Prostate gland (tissue), 2 donors: ENCODE measurements at regions not wholly inside any gene's neighbourhood (a gene's known extent, or its start where the extent isn't known, plus 50 kb on each side); places are given as distances from the start of the nearest gene placed in this dataset.
"Not testable (repeated sequence)": the region's sequence is repeated elsewhere in the genome, so short reads cannot be mapped to it uniquely, and the experiment has no call there.

ENCODE experiments used
- DNase-seq: peaks from one replicate; pipeline ENCODE4 v3.0.0-alpha.2; 2019; ENCODE audit warnings: low spot score
- H3K27ac ChIP-seq, 2 donors: fragments of 200-600 bp; sonication (generic); 2 replicates each; pipeline ENCODE4 v1.5.1; 2017 to 2019
- H3K27me3 ChIP-seq: fragments of 200-600 bp; sonication (generic); replicated peaks from 2 replicates; pipeline ENCODE4 v1.5.1; 2019; ENCODE audit not compliant: insufficient read depth
- H3K36me3 ChIP-seq, 2 donors: fragments of 200-600 bp; sonication (generic); 1 replicate in 1 of 2; 2 replicates in 1 of 2; pipeline versions ENCODE4 v1.5.1 to v1.8.1; 2017 to 2019
- H3K4me1 ChIP-seq: fragments of 200-600 bp; sonication (generic); replicated peaks from 2 replicates; pipeline ENCODE4 v1.5.1; 2019
- H3K4me3 ChIP-seq, 2 donors: fragments of 200-600 bp; sonication (generic); 2 replicates each; pipeline ENCODE4 v1.5.1; 2017 to 2019
- H3K9me3 ChIP-seq: fragments of 200-600 bp; sonication (generic); 2 replicates; pipeline ENCODE4 v1.5.1; 2017
- POLR2A ChIP-seq: fragments of 450-650 bp; IDR thresholded peaks from one replicate; pipeline ENCODE4 v1.6.1; 2016; ENCODE audit warnings: antibody characterized with exemption, mild to moderate bottlenecking
- POLR2AphosphoS5 ChIP-seq: sonication (generic); formaldehyde crosslinking; IDR thresholded peaks from one replicate; pipeline ENCODE4 v1.6.1; 2017; ENCODE audit warnings: antibody characterized with exemption
- WGBS: methylation state at CpG from one replicate; pipeline ENCODE4 v1.1.5; 2018; 5-methylcytosine and 5-hydroxymethylcytosine counted together
- intact Hi-C: fragments of 100-400 bp; cut with DNase I; formaldehyde crosslinking; loops from one replicate; pipeline ENCODE4 v1.14.2; 2022
- TF ChIP-seq, protein P1 (sequence below), 4 experiments: fragments of 200-600 bp in 2 of 4; fragments of 450-650 bp in 2 of 4; sonication (generic) in 2 of 4; IDR thresholded peaks; 1 replicate in 3 of 4; 2 replicates in 1 of 4; pipeline ENCODE4 v1.5.1; 2016 to 2019; ENCODE audit warnings: antibody characterized with exemption in 4 of 4, mild to moderate bottlenecking in 2 of 4, moderate library complexity in 2 of 4

GRCh38 chr6:890201-890600 lies 197.3 kb upstream of the EXOC2 start:
- intact Hi-C loops = loop anchor here (10.0 kb wide), 1 partner anchor 95 kb away; no protein-coding TSS in a partner anchor
- H3K9me3 ChIP-seq = no peaks in the 10 kb centered on the region
- H3K27me3 ChIP-seq = no peaks in the 10 kb centered on the region
- H3K36me3 ChIP-seq = no peaks in the 10 kb centered on the region
- no peak for DNase-seq
- no peak overlapping the region for H3K27ac ChIP-seq
- no peaks in the 10 kb centered on the region for H3K4me1 ChIP-seq
- no peak overlapping the region for H3K4me3 ChIP-seq
- TF ChIP-seq POLR2A (no peak), POLR2AphosphoS5 (no peak)
- TF ChIP-seq, protein P1, sequence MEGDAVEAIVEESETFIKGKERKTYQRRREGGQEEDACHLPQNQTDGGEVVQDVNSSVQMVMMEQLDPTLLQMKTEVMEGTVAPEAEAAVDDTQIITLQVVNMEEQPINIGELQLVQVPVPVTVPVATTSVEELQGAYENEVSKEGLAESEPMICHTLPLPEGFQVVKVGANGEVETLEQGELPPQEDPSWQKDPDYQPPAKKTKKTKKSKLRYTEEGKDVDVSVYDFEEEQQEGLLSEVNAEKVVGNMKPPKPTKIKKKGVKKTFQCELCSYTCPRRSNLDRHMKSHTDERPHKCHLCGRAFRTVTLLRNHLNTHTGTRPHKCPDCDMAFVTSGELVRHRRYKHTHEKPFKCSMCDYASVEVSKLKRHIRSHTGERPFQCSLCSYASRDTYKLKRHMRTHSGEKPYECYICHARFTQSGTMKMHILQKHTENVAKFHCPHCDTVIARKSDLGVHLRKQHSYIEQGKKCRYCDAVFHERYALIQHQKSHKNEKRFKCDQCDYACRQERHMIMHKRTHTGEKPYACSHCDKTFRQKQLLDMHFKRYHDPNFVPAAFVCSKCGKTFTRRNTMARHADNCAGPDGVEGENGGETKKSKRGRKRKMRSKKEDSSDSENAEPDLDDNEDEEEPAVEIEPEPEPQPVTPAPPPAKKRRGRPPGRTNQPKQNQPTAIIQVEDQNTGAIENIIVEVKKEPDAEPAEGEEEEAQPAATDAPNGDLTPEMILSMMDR (IDR thresholded peaks at IDR 0.05) = no peak
- 95% methylated on average over 3 of the region's 3 CpGs for WGBS

GRCh38 chr6:887583-888235 lies 194.8 kb upstream of the EXOC2 start:
- no peaks in the 10 kb centered on the region for H3K4me1 ChIP-seq
- H3K9me3 ChIP-seq = no peaks in the 10 kb centered on the region
- no peaks in the 10 kb centered on the region for H3K27me3 ChIP-seq
- TF ChIP-seq, protein P1 (IDR thresholded peaks at IDR 0.05) = no peak
- TF ChIP-seq POLR2A = no peak
- intact Hi-C loops = no loop called here
- no peak overlapping the region for H3K27ac ChIP-seq
- 91% methylated on average over 34 of the region's 35 CpGs for WGBS
- no peaks in the 10 kb centered on the region for H3K36me3 ChIP-seq
- DNase-seq = no peak
- no peak overlapping the region for H3K4me3 ChIP-seq

- H3K27me3 ChIP-seq, H3K9me3 ChIP-seq, intact Hi-C loops, H3K36me3 ChIP-seq, DNase-seq, H3K27ac ChIP-seq, H3K4me1 ChIP-seq, H3K4me3 ChIP-seq: not testable (repeated sequence)
- 95% methylated on average over 9 of the region's 9 CpGs for WGBS
Measured at GRCh38 chr6:886116-886515, 193.2 kb upstream of the EXOC2 start.

GRCh38 chr6:885051-885590 lies 192.2 kb upstream of the EXOC2 start:
- no peaks in the 10 kb centered on the region for H3K4me1 ChIP-seq
- WGBS = 79% methylated on average over 7 of the region's 7 CpGs
- H3K36me3 ChIP-seq = no peaks in the 10 kb centered on the region
- intact Hi-C loops = no loop called here
- no peak for DNase-seq
- H3K27me3 ChIP-seq = no peaks in the 10 kb centered on the region
- H3K4me3 ChIP-seq = no peak overlapping the region
- TF ChIP-seq, protein P1 (IDR thresholded peaks at IDR 0.05) = no peak
- TF ChIP-seq POLR2A (no peak), POLR2AphosphoS5 (no peak)
- H3K27ac ChIP-seq = no peak overlapping the region
- no peaks in the 10 kb centered on the region for H3K9me3 ChIP-seq

DNA sequence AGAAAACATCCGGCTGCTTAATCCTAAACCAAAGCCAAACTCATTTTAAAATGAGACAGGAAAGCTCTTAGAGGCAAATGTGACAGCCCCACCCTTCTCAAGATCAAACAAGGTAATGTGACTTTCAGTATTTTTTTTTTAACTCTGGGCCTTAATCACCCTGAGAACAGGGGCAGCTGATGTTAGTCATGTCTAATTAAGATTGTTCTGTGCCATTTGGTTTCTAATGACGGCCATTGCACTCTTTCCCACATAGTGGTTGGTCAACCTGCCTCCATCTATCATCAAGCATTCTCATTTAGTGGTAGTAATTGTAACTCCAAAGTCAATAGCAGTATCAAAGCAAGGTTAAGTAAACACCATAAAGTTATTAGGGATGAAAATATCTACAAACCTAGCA lies 191.6 kb upstream of the EXOC2 start:
- no peaks in the 10 kb centered on the region for H3K4me1 ChIP-seq
- no peak overlapping the region for H3K4me3 ChIP-seq
- TF ChIP-seq, protein P1 (IDR thresholded peaks at IDR 0.05) = no peak
- TF ChIP-seq POLR2AphosphoS5 (no peak), POLR2A (no peak)
- H3K36me3 ChIP-seq = no peaks in the 10 kb centered on the region
- WGBS = 71% methylated on average over 2 of the region's 2 CpGs
- H3K27me3 ChIP-seq = no peaks in the 10 kb centered on the region
- intact Hi-C loops = no loop called here
- no peak for DNase-seq
- H3K9me3 ChIP-seq = no peaks in the 10 kb centered on the region
- no peak overlapping the region for H3K27ac ChIP-seq
